Heart left ventricle (tissue), 13 donors: ENCODE measurements at regions not wholly inside any gene's neighbourhood (a gene's known extent, or its start where the extent isn't known, plus 50 kb on each side); places are given as distances from the start of the nearest gene placed in this dataset.

Source experiments
- CTCF ChIP-seq, 12 donors: fragments of 200-600 bp; sonication (generic) in 4 of 12; IDR thresholded peaks; one replicate each; pipeline versions ENCODE4 v1.5.0 to v1.8.0; 2018 to 2022; ENCODE audit warnings: antibody characterized with exemption in 12 of 12, mild to moderate bottlenecking in 5 of 12
- POLR2A ChIP-seq, 2 donors: fragments of 450-650 bp; IDR thresholded peaks; one replicate each; pipeline ENCODE4 v1.6.1; 2017; ENCODE audit warnings: antibody characterized with exemption in 2 of 2, mild to moderate bottlenecking in 2 of 2, moderate library complexity in 2 of 2
- donor health status: ischemic (EF 13 %, LVEDD 7.1; RV severe dilation, severe dysfunction).
- donor health status: DM: no; HTN: yes; CAD: no.
- donor health status: DM: no; HTN: no; CAD: no.
- donor health status: ischemic (EF 25% LVEDD 6.9; RV normal size, moderate dysfunction).
- donor health status: ischemic (EF 25% LVEDD 5.7; RV mildly dilated, moderate dysfunction).
- donor health status: ischemic (EF 35%, LVEDD 5.7; RV mildly dilated, moderate dysfunction).
- donor health status: nonischemic (EF 11% LVEDD 7.7; RV severe dilation, severe dysfunction).
- donor health status: DM: yes; HTN: yes; CAD: no.
- donor health status: PGD.
- donor health status: ischemic (EF 29% LVEDD 5.4; RV normal size, mild dysfunction).
- donor health status: nonischemic (EF 23%, LVEDD 6.1; RV moderate dilation, normal function).

- no peak for TF ChIP-seq POLR2A (IDR thresholded peaks at IDR 0.05)
- TF ChIP-seq CTCF (IDR thresholded peaks at IDR 0.05), result no peak
Observed at GRCh38 chr14:22296722-22297121, 292.3 kb downstream of the DAD1 start.
